Limb (tissue), 2 donors: ENCODE measurements at regions not wholly inside any gene's neighbourhood (a gene's known extent, or its start where the extent isn't known, plus 50 kb on each side); places are given as distances from the start of the nearest gene placed in this dataset.
A peak's percentile ranks its signal among the peaks of the same experiment; 100 is the strongest.
"Not testable (repeated sequence)": the region's sequence is repeated elsewhere in the genome, so short reads cannot be mapped to it uniquely, and the experiment has no call there.

Source experiments
- DNase-seq, 2 donors: peaks; one replicate each; pipeline ENCODE4 v3.0.0-alpha.2; 2016; ENCODE audit errors: extremely low spot score in 2 of 2

DNA sequence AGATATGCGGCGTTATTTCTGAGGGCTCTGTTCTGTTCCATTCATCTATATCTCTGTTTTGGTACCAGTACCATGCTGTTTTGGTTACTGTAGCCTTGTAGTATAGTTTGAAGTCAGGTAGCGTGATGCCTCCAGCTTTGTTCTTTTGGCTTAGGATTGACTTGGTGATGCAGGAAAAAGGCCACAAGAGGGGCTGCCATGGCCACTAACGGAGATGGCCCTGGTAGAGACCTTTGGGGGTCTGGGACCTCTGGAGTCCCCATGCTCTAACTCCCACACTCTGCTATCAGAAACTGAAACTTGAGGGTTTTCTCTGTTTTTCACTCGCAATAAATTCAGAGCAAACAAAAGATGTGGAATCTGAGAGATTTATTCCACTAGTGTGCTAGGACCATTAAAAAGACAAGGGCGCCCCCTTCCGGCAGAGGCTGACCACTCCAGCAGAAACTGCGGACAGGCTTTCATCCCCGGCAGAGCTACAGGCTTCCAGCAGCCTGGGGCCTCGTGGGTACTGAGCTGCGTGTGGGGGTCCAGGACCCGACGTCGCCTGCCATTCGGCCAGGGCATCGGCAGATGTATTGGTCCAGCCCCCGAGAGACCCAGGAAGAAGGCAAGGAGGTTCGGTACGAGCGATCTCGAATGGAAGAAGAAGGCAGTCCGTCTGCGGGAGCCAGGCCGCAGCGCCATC, 775.1 kb downstream of the EPHA7 start:
- DNase-seq, result not testable (repeated sequence)

DNA sequence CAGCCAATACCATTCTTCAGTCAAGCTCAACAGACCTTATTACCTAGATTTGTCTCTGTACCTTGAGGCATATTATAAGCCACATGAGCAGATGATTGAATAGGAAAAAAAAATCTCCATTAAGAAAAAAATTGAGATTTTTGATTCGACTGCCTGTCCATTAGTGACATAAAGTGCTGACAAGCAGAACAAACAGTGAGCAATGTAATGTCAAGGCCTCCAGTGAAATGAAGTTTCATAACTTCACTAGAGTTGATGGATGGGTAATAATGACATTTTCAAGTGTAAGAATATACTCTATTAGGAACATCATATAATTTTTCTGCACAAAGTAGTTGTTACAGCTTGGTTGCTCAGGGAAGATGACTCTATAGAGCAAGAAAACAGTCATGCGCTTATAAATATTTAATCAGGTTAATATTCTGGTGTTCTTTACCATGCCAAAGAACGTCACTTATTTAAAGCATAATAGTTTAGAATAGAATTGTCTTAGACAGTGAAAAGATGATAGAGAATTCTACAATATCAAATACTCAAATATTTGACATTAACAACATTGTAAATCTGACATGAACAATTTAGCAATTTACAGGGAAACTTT, 783.7 kb downstream of the EPHA7 start:
- DNase-seq, result no peak

DNA sequence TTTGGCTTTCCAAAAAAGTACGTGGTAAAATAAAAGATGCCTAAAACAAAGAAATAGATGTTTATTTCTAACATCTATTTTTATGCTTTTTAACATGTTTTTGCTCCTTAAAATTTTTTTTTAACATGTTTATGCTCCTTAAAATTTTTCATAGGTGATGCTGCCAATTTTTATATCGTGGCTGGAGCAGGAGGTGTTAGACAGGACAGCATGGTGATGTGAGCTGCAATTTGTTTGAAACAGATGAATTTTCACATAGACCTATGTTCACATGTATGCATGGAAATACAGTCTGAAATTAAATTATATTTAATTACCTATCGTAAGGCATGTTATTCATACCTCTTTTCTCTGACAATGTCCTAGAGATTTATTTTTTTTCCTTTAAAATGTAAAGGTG, 784.8 kb downstream of the EPHA7 start:
- DNase-seq, result no peak

DNA sequence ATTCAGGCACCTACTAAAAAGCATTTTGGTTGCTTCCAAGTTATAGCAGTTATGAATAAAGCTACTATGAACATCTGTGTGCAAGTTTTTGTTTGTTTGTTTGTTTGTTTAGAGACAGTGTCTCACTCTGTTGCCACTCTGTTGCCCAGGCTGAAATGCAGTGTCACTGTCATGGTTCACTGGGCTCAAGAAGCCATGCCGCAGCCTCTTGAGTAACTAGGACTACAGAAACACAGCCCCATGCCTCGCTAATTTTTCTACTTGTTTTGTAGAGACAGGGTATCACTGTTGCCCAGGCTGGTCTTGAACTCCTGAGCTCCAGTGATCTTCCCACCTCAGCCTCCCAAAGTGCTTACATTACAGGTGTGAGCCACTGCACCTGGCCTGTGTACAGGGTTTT, 795.9 kb downstream of the EPHA7 start:
- no peak for DNase-seq

DNA sequence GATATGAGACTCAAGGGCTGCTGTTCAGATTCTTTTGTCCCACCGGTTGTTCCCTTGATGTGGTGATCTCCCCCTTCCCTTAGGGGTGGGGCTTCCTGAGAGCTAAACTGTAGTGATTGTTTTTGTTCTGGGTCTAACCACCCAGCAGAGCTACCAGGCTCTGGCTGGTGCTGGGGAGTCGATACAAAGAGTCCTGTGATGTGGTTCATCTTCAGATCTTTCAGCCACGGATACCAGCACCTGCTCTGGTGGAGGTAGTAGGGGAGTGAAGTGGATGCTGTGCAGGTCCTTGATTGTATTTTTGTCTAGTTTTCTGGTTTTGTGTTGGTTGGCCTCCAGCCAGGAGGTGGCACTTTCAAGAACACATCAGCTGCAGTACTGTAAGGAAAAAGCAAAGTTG, 801.6 kb downstream of the EPHA7 start:
- DNase-seq, result no peak

DNA sequence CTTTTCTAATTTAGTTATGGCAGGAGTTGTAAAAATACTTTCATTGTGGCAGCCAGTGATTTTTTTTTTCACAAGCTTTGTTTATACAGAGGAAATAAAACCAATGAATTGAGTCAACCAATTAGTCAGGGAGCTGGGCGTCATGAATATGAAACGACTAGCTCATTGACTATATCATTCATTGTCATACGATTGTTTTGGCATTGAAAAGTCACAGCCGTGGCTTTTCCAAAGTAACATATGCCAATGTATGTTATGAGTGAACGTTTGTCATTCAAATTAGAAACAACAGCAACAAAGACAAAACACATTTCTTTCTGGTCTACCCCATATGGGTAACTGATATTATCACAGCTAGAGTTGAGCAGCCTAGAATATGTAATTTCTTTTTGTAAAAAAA, 810.6 kb downstream of the EPHA7 start:
- no peak for DNase-seq

DNA sequence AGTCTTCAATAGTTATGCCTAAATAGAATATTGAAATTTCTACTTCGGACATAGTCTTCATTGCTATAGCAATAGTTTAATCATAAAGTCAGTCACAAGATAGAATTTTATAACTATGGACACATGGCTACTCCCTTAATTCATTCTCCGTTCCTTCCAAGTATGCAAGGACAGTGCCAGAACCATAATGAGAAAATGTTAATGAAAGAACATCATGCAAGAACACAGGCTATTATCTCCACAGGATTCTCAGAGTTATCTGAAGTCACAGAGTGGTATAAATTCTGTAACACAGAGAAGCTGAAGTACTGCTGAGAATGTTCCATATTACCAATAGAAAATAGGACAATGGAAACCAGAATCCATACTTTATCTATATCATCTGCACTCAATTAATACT, 826.2 kb downstream of the EPHA7 start:
- no peak for DNase-seq

DNA sequence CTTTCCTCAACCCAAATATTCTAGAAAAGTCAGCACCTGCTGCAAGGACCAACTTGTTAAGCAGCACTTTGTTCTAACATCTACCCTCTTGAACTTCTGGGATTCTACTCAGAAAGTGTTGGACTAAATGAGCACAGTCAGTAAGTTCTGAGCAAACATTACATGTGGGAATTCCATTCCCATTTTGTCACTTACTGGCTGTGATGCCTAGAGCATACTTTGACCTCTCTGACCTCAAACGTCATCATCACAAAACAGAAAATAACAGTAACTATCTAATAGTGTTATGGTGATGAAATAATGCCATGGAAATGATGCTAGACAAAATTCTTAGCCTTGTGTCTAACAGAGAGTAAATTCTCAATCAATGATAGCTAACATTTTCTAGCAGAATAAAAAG, 829.4 kb downstream of the EPHA7 start:
- DNase-seq, result no peak

DNA sequence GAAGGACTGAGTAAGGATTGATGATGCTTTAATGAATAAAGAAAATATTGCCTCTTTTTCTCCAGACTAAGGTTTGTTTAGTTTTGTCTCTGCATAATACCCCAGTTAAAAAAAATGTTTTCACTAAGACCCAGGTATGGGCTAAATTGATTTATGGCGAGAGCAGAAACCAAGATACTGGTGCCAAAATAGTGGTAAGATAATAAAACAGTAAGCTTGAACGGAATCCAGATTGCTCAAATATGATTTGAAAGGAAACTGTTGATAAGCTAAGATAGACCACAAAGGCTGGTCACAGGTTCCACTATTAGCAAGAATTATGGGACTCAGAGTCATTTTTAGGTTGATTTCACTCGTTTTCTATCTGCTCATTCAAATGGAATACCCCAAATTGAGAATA, 831.2 kb downstream of the EPHA7 start:
- DNase-seq, result no peak

DNA sequence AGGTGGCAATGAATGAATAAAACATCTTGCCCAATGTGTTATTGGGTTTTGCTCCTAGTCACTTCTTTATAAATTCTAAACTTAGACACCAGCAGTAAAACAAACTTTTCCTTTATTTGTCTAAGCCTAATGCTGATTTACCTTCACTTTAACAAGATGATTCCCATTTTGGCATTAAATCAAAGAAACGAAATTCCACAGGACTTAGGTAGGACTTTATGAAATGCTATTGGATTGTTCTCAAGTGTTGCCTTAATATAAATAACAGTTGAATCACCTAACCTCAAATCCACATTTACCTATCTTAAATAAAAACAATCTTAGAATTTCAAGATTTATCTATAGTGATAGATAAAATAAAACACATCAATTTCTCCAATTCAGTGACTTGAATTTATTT, 831.8 kb downstream of the EPHA7 start:
- DNase-seq, result no peak

DNA sequence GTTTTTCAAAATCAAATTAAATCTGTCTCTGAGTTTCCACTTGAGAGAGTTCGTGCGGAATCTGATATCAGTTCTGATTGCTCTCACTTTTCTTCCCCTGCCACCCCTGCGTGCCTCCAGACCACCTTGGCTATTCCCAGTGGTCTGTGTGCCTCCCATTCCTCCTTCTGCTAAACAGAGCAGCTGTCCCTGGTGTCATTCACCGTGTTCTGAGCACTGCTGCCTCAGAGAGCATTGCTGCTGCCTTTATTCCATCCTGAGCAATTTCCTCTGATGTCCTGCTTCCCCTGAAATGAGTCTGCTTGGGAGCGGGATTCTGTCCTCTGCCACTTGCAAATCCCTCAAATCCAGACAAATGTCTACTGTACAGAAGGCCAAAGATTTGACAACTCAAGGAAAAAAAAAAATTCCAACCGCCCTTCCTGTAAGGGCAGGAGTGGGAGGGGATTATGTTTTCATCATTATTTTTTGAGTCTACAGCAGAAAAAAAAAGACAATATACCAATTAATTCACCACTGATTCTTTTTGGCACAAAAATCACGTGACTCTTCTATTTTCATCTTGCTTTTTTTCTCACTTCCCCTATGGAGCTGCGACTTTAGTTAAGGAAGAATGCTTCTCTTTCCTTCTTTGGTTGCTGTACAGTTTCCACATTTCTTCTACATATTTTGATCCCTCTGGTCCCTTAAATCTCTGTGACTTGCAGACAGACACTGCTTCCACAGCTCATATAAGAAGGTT, 833.0 kb downstream of the EPHA7 start:
- no peak for DNase-seq

DNA sequence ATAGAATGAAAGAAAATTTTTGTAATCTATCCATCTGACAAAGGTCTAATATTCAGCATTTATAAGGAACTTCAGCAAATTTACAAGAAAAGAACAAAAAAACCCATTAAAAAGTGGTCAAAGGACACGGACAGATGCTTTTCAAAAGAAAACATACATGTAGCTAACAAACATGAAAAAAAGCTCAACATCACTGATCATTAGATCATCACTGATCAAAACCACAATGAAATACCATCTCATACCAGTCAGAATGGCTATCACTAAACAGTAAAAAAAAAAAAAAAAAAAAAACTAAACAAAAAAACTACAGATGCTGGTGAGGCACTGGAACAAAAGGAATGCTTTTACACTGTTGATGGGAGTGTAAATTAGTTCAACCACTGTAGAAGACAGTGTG, 837.1 kb downstream of the EPHA7 start:
- DNase-seq, result no peak

DNA sequence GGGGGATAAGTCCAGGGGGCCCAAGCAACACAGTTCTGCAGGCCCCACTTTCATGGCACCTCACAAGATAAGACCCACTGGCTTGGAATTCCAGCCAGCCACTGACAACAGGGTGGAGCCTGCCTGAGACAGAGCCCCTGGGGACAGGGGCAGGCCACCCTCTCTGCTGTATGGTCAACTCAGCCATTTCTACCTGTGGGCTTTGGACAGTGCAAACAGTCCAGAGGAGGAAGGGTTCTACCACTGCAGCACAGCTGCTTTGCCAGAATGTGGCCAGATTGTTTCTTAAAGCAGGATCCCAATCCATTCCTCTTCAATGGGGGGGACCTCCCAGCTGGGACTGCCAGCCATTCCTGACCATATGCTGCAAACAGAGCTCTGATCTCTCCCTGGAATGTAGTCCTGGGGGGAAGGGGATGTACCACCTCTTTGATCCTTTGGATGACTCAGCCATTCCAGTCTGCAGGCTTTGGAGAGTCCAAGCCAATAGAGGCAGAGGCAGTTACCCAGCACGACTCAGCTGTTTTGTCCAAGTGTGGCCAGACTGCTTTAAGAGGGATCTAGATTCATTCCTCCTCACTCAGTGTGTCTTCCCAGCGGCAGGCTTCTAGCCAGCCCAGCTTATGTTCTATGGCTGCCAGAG, 842.2 kb downstream of the EPHA7 start:
- no peak for DNase-seq

DNA sequence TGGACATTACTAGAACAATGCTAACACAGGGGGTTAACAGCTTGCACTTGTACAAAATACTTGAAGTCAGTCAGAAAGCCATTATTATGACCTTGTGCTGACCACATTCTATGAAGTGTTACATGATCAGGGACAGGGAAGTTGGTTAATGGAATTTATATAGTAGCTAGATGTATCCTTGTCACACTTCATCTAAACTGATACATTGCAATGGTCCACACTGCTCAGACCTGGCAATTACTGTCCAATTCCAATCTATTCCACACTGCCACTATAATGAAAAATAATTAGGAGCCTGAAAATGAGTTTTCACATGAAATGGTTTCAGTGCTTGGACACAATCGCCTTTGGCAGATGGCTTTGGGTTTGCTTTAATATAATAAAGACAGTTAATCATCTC, 850.8 kb downstream of the EPHA7 start:
- DNase-seq, result no peak

DNA sequence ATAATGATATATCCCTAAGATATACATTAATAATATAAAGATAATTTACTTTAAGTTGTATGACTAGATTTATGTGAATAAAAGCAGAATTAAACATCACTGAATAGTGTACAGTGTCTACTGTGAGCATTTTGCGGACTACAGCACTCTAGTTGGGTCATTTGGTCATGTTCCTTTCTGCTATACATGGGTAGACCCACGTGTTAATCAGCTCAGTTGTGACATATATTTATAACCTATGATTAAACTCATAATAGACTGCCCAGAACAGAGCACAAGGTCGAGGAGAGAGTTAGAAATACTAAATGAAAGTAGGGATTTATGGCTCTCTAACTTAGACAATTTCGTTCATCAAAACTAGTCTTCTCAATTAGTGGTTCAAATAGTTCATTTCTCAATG, 852.7 kb downstream of the EPHA7 start:
- DNase-seq, result no peak

DNA sequence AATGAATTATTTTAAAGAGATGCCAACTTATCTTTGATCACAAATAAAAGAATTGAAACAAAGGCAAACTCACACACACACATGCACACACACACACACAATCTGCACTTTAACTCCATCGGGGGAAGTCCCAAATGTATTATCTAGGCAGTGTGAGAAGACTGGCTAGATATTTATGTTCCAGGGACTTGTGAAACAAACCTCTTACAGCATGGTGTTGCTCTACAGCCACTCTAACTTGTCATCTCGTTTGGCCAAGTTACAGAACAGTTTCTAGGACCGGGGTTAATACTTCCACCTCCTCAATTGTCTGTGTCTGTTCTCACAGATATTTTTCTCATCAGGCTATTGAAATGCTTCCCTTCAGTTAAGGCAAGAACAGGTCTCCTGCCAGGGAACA, 855.0 kb downstream of the EPHA7 start:
- DNase-seq, result no peak

DNA sequence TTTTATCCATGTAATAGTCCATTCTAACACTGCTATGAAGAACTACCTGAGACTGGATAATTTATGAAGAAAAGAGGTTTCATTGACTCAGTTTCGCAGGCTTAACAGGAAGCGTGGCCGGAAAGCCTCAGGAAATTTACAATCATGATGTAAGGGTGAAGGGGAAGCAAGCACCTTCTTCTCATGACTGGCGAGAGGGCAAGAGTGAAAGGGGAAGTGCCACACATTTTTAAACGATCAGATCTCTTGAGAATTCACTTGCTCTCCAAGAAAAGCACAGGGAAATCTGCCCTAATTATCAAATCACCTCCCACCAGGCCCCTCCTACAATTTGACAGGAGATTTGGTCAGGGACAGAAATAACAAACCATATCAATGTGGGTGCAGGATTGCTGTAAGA, 859.7 kb downstream of the EPHA7 start:
- no peak for DNase-seq

DNA sequence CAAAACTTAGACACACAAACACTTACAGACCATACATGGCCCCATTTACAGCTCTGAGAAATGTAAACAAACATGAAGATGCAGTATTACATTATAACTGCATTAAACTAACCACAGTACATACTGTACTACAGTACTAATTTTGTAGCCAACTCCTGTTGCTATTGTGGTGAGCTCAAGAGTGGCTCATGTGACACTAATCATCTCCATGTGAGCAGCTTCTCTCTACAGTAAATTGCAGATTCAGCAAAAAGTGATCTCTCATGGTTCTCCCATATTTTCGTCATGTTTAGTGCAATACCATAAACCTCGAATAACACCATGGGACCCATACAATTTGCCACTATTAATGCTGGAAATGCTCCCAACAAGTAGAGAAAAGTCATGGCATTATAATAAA, 860.4 kb downstream of the EPHA7 start:
- peak in 1 of 2 donors; percentile 22 for DNase-seq

DNA sequence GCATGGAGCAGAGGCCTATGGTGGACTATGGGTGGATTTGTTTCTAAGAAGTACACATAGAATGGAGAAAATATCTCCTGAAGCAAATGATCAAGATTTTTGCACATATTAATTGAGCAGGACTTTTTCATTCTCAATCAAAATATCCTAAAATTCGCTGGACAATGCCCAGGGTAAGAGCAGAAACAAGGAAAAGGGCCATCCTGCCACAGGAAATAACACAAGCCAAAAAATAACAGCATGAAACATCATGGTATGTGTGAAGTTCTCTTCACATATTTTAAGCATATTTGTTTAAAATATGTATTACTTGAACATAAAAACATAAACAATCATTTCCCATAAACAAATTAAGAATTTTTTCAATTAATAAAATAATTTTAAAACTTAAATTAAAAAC, 868.9 kb downstream of the EPHA7 start:
- no peak for DNase-seq

DNA sequence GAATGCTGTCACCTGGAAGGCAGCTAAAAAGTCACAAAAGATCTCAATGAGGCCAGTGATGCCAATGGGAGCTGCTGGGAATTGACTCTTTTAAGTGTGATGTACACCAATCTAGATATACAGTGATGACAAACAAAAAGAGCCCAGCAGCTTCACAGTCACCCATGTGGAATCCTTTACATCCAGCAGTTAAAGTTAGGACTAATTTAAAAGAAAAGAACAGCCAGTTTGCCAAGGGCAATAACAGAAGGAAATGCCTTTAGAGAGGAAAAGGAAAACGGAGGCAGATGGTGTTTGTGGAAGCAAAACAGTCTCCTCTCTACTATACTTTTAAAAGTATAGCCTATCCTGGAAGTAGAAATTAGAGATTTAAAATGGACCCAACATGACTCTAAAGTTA, 873.5 kb downstream of the EPHA7 start:
- no peak for DNase-seq

DNA sequence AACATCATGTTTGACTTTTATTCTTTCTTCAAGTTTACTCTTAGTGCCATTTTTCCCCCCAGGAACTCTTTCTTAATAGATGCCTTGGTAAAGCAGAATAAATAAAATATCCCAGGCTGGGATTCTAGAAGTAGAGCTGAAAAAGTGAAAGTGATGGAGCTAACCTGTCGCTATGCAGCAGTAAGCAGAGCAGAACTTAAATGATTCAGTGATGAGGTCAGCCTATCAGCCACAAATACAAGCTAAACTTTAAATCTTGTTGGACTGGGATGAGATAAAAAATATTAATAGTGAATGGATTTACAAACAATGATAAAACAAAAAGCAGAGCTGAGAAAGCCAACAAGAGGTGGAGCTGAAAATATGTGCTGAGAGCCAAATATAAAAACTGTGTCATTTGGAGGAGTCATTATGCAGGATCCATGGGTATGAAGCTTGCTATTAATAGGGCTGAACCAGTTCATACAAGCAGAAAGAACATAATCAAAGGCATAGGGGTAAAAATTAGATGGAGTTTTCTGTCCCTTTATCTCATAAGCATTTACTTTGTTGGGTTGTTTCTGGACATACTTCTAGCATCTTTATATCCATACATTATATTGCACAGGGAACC, 877.8 kb downstream of the EPHA7 start:
- no peak for DNase-seq

DNA sequence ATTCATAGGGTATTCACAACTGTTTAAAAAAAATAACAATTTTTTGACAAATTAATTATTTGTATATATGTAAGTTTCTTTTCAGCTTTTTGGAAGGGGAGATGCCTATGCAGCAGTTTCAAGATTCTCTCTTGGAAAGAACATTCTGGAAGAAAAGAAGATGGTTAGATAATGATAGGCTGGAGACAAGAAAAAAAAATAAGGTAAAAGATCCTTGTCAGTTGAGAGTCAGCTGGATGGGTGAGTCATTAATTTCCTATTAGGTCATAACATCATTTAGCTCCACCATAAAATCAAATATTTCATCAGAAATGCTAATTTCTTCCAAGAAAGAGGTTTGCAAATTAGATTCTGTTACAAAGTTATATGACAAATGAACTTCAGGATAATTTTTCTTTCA, 880.4 kb downstream of the EPHA7 start:
- no peak for DNase-seq
